H9 (cell line): ENCODE measurements at regions not wholly inside any gene's neighbourhood (a gene's known extent, or its start where the extent isn't known, plus 50 kb on each side); places are given as distances from the start of the nearest gene placed in this dataset.

Experiments
- DNase-seq: peaks from one replicate; pipeline ENCODE4 v3.0.0-alpha.2; 2017
- H2AFZ ChIP-seq: one replicate; pipeline ENCODE4 v1.6.1; 2013; ENCODE audit warnings: mild to moderate bottlenecking, low read length, control low read depth, moderate library complexity
- H2AK5ac ChIP-seq: 2 replicates; pipeline ENCODE4 v1.6.1; 2013; ENCODE audit warnings: low read length, control low read depth, mixed read lengths; ENCODE audit not compliant: insufficient read length
- H2BK120ac ChIP-seq: one replicate; pipeline ENCODE4 v1.6.1; 2013; ENCODE audit warnings: low read depth, mild to moderate bottlenecking, low read length, control low read depth, inconsistent platforms; ENCODE audit not compliant: poor library complexity, severe bottlenecking
- H2BK12ac ChIP-seq: 2 replicates; pipeline ENCODE4 v1.6.1; 2013; ENCODE audit warnings: low read length, control low read depth, mixed read lengths, low read depth; ENCODE audit not compliant: insufficient read length
- H2BK15ac ChIP-seq: 2 replicates; pipeline ENCODE4 v1.6.1; 2013; ENCODE audit warnings: low read depth, low read length, control low read depth
- H2BK20ac ChIP-seq: one replicate; pipeline ENCODE4 v1.6.1; 2013; ENCODE audit warnings: low read depth, mild to moderate bottlenecking, low read length, control low read depth, inconsistent platforms; ENCODE audit not compliant: poor library complexity, severe bottlenecking
- H2BK5ac ChIP-seq: 2 replicates; pipeline ENCODE4 v1.6.1; 2013; ENCODE audit warnings: low read length, control low read depth, mixed read lengths; ENCODE audit not compliant: insufficient read length
- H3K14ac ChIP-seq: 2 replicates; pipeline ENCODE4 v1.6.1; 2013; ENCODE audit warnings: low read length, control low read depth; ENCODE audit not compliant: insufficient read depth
- H3K18ac ChIP-seq: 2 replicates; pipeline ENCODE4 v1.6.1; 2013; ENCODE audit warnings: low read depth, mild to moderate bottlenecking, mixed read lengths, low read length, control low read depth; ENCODE audit not compliant: insufficient read length
- H3K23ac ChIP-seq: 2 replicates; pipeline ENCODE4 v1.6.1; 2013; ENCODE audit warnings: low read length, control low read depth, mixed read lengths, low read depth; ENCODE audit not compliant: insufficient read length
- H3K23me2 ChIP-seq: 2 replicates; pipeline ENCODE4 v1.6.1; 2013; ENCODE audit warnings: low read depth, mild to moderate bottlenecking, mixed read lengths, low read length, control low read depth; ENCODE audit not compliant: insufficient read length, poor library complexity, severe bottlenecking
- H3K27ac ChIP-seq: 2 replicates; pipeline ENCODE4 v1.5.1; 2013; ENCODE audit warnings: low read length, control low read depth, mixed read lengths, low read depth; ENCODE audit not compliant: insufficient read length
- H3K27me3 ChIP-seq: 2 replicates; pipeline ENCODE4 v1.6.1; 2013; ENCODE audit warnings: low read length, control low read depth, inconsistent platforms; ENCODE audit not compliant: insufficient read depth
- H3K4ac ChIP-seq: 2 replicates; pipeline ENCODE4 v1.6.1; 2013; ENCODE audit warnings: low read depth, mild to moderate bottlenecking, control low read depth, inconsistent platforms, low read length, moderate library complexity
- H3K4me1 ChIP-seq: 2 replicates; pipeline ENCODE4 v1.6.1; 2013; ENCODE audit warnings: low read length, control low read depth, inconsistent platforms; ENCODE audit not compliant: insufficient read depth
- H3K4me2 ChIP-seq: 2 replicates; pipeline ENCODE4 v1.6.1; 2013; ENCODE audit warnings: low read length, control low read depth, mixed read lengths; ENCODE audit not compliant: insufficient read length, insufficient read depth
- H3K56ac ChIP-seq: 2 replicates; pipeline ENCODE4 v1.6.1; 2013; ENCODE audit warnings: low read depth, mild to moderate bottlenecking, mixed read lengths, low read length, control low read depth; ENCODE audit not compliant: insufficient read length
- H3K79me1 ChIP-seq: 2 replicates; pipeline ENCODE4 v1.6.1; 2013; ENCODE audit warnings: low read depth, mild to moderate bottlenecking, moderate library complexity, low read length, control low read depth, inconsistent platforms; ENCODE audit not compliant: insufficient read depth, poor library complexity, severe bottlenecking
- H3K79me2 ChIP-seq: 2 replicates; pipeline ENCODE4 v1.6.1; 2013; ENCODE audit warnings: low read length, control low read depth, inconsistent platforms; ENCODE audit not compliant: insufficient read depth
- H3K9ac ChIP-seq: 2 replicates; pipeline ENCODE4 v1.6.1; 2013; ENCODE audit warnings: low read length, control low read depth, mixed read lengths; ENCODE audit not compliant: insufficient read length; ENCODE audit errors: extremely low read depth
- H3K9me3 ChIP-seq: one replicate; pipeline ENCODE4 v1.6.1; 2013; ENCODE audit warnings: low read depth, low read length, inconsistent platforms; ENCODE audit not compliant: control insufficient read depth
- H3T11ph ChIP-seq: one replicate; pipeline ENCODE4 v1.6.1; 2013; ENCODE audit warnings: mild to moderate bottlenecking, low read length, control low read depth, inconsistent platforms
- H4K20me1 ChIP-seq: one replicate; pipeline ENCODE4 v1.6.1; 2013; ENCODE audit not compliant: control insufficient read depth, insufficient read length, insufficient read depth
- H4K5ac ChIP-seq: 2 replicates; pipeline ENCODE4 v1.6.1; 2013; ENCODE audit warnings: low read depth, mild to moderate bottlenecking, mixed read lengths, low read length, control low read depth; ENCODE audit not compliant: insufficient read length
- H4K8ac ChIP-seq: replicated peaks from 2 replicates; pipeline ENCODE4 v1.6.1; 2013; ENCODE audit warnings: low read length, control low read depth, mixed read lengths, low read depth; ENCODE audit not compliant: insufficient read length
- H4K91ac ChIP-seq: 2 replicates; pipeline ENCODE4 v1.6.1; 2013; ENCODE audit warnings: low read depth, mild to moderate bottlenecking, moderate library complexity, mixed read lengths, low read length, control low read depth; ENCODE audit not compliant: insufficient read length
- H3K27ac Mint-ChIP-seq, 3 experiments: 2 replicates in 2 of 3; 3 replicates in 1 of 3; pipeline ENCODE4 v1.8.0; 2020 to 2021; ENCODE audit warnings: mixed read lengths in 3 of 3, mild to moderate bottlenecking in 1 of 3, moderate library complexity in 1 of 3
- H3K27me3 Mint-ChIP-seq: 2 replicates; pipeline ENCODE4 v1.8.0; 2021; ENCODE audit warnings: low read depth, mild to moderate bottlenecking, moderate library complexity, mixed read lengths
- H3K36me3 Mint-ChIP-seq, 3 experiments: 2 replicates in 2 of 3; 3 replicates in 1 of 3; pipeline ENCODE4 v1.8.0; 2020 to 2021; ENCODE audit warnings: low read depth in 3 of 3, mixed read lengths in 3 of 3; ENCODE audit not compliant: insufficient read depth in 1 of 3
- H3K4me1 Mint-ChIP-seq, 2 experiments: 2 replicates each; pipeline ENCODE4 v1.8.0; 2020; ENCODE audit warnings: mixed read lengths in 2 of 2
- H3K4me3 Mint-ChIP-seq, 2 experiments: 2 replicates in 1 of 2; 3 replicates in 1 of 2; pipeline ENCODE4 v1.8.0; 2020 to 2021; ENCODE audit warnings: mild to moderate bottlenecking in 2 of 2, mixed read lengths in 2 of 2, moderate library complexity in 1 of 2
- H3K9me3 Mint-ChIP-seq, 2 experiments: 2 replicates in 1 of 2; 3 replicates in 1 of 2; pipeline ENCODE4 v1.8.0; 2020; ENCODE audit warnings: mild to moderate bottlenecking in 2 of 2, mixed read lengths in 2 of 2, moderate library complexity in 1 of 2
- WGBS: extraction: QIAGEN DNeasy Blood & Tissue Kit; methylation state at CpG from one replicate; pipeline ENCODE4 v1.1.7; 2013; ENCODE audit warnings: missing lambda C conversion rate, low lambda C conversion rate, mixed read lengths; ENCODE audit not compliant: insufficient read length; ENCODE audit errors: extremely low coverage; 5-methylcytosine and 5-hydroxymethylcytosine counted together
- TF ChIP-seq, protein P1 (sequence below): fragments of 200-600 bp; sonication (generic); conservative IDR thresholded peaks from 3 replicates; pipeline ENCODE4 v1.8.0; 2021; ENCODE audit warnings: antibody characterized with exemption, mild to moderate bottlenecking

GRCh38 chr15:62979252-62979651 lies 63.3 kb upstream of the TPM1 start:
- Histone ChIP-seq H2AFZ (no peak overlapping the region), H3K56ac (no peak overlapping the region), H3K4me1 (no peaks in the 10 kb centered on the region), H3K23me2 (no peaks in the 10 kb centered on the region), H2BK120ac (no peak overlapping the region), H3K18ac (no peak overlapping the region), H4K8ac (no peak overlapping the region), H4K20me1 (no peaks in the 10 kb centered on the region), H2BK15ac (no peak overlapping the region), H3K27me3 (no peaks in the 10 kb centered on the region; the same call in 1 of the 2 replicates), H3K9ac (no peak overlapping the region), H3K23ac (no peak overlapping the region), H3K14ac (no peak overlapping the region), H4K91ac (no peak overlapping the region), H3K79me1 (no peaks in the 10 kb centered on the region), H3K27ac (no peak overlapping the region), H2BK20ac (no peak overlapping the region), H3K9me3 (no peaks in the 10 kb centered on the region), H3K4ac (no peak overlapping the region), H3K4me2 (no peak overlapping the region), H3K79me2 (no peaks in the 10 kb centered on the region), H2BK12ac (no peak overlapping the region), H4K5ac (no peak overlapping the region), H3T11ph (no peak overlapping the region), H2AK5ac (no peak overlapping the region), H2BK5ac (no peak overlapping the region)
- WGBS, result no CpG with 5 or more reads among the region's 1 CpG
- Mint-ChIP-seq H3K27ac (no peak overlapping the region), H3K27me3 (no peaks in the 10 kb centered on the region), H3K36me3 (no peaks in the 10 kb centered on the region), H3K9me3 (no peaks in the 10 kb centered on the region), H3K4me1 (peaks cover 6 to 7% of the 10 kb centered on the region in 2 experiments), H3K4me3 (no peak overlapping the region)
- no peak for DNase-seq
- TF ChIP-seq, protein P1, sequence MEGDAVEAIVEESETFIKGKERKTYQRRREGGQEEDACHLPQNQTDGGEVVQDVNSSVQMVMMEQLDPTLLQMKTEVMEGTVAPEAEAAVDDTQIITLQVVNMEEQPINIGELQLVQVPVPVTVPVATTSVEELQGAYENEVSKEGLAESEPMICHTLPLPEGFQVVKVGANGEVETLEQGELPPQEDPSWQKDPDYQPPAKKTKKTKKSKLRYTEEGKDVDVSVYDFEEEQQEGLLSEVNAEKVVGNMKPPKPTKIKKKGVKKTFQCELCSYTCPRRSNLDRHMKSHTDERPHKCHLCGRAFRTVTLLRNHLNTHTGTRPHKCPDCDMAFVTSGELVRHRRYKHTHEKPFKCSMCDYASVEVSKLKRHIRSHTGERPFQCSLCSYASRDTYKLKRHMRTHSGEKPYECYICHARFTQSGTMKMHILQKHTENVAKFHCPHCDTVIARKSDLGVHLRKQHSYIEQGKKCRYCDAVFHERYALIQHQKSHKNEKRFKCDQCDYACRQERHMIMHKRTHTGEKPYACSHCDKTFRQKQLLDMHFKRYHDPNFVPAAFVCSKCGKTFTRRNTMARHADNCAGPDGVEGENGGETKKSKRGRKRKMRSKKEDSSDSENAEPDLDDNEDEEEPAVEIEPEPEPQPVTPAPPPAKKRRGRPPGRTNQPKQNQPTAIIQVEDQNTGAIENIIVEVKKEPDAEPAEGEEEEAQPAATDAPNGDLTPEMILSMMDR, result no peak
